ENCODE measurements at regions not wholly inside any gene's neighbourhood (a gene's known extent, or its start where the extent isn't known, plus 50 kb on each side); places are given as distances from the start of the nearest gene placed in this dataset.

- TF ChIP-seq EZH2 (IDR thresholded peaks at IDR 0.05; ENCODE audit: insufficient read depth, poor library complexity, severe bottlenecking) (no peak), EZH2phosphoT487 (IDR thresholded peaks at IDR 0.05; ENCODE audit: insufficient read depth, low read depth) (no peak)
These were observed 281.8 kb upstream of the SOX5 start for GRCh38 chr12:24231298-24231697.
